ENCODE measurements at regions not wholly inside any gene's neighbourhood (a gene's known extent, or its start where the extent isn't known, plus 50 kb on each side); places are given as distances from the start of the nearest gene placed in this dataset.

DNA sequence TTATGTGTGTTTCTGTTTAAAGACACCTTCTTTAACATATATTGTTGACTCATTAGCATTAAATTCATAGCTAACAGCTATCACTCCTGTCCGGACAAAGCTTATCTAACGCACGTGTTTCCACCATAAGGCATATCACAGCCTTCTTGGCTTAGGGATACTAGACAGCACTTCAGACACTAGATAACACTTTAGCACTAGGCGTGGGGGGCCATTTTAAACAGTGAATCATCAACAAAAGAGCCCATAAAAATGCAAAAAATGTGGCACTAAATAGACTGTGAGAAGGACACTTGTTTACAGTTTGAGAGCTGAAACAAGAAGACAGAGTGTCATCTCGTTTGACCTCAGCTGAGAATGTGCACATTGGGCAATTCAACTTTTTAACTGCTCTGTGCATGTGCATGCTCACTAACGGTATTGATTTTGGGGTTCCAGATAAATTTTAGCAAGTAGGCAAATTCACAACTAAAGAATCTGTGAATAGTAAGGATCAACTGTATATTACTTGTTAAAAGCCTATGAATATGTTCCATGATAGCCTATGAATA is 58.9 kb upstream of the RAI2 start:
- Histone ChIP-seq H3K27ac (ENCODE audit: insufficient read depth, low read length) (no peak overlapping the region), H3K4me1 (ENCODE audit: control insufficient read depth, extremely low read depth, insufficient read depth, low read length) (no peaks in the 10 kb centered on the region), H3K79me2 (ENCODE audit: control insufficient read depth, insufficient read depth, low read length) (no peaks in the 10 kb centered on the region), H2AFZ (ENCODE audit: low read length) (no peak overlapping the region), H3K9me3 (ENCODE audit: control insufficient read depth, insufficient read depth, low read depth, low read length) (no peaks in the 10 kb centered on the region), H3K4me3 (replicated peaks in 1 of 4; ENCODE audit: control extremely low read depth in 1 of 4, insufficient read depth in 1 of 4, low read depth in 3 of 4, low read length in 4 of 4) (no peak overlapping the region), H3K4me2 (ENCODE audit: extremely low read depth, insufficient read depth, low read length) (no peak overlapping the region), H3K27me3 (ENCODE audit: control insufficient read depth, insufficient read depth, low read length) (no peaks in the 10 kb centered on the region), H3K9ac (ENCODE audit: insufficient read depth, low read length) (no peak overlapping the region), H4K20me1 (ENCODE audit: control insufficient read depth, extremely low read depth, insufficient read depth, low read length) (no peaks in the 10 kb centered on the region), H3K36me3 (ENCODE audit: control insufficient read depth, insufficient read depth, low read length) (no peaks in the 10 kb centered on the region)
- no peak for TF ChIP-seq EZH2 (IDR thresholded peaks at IDR 0.05; ENCODE audit: low read length, missing control alignments)
- TF ChIP-seq, protein P1, sequence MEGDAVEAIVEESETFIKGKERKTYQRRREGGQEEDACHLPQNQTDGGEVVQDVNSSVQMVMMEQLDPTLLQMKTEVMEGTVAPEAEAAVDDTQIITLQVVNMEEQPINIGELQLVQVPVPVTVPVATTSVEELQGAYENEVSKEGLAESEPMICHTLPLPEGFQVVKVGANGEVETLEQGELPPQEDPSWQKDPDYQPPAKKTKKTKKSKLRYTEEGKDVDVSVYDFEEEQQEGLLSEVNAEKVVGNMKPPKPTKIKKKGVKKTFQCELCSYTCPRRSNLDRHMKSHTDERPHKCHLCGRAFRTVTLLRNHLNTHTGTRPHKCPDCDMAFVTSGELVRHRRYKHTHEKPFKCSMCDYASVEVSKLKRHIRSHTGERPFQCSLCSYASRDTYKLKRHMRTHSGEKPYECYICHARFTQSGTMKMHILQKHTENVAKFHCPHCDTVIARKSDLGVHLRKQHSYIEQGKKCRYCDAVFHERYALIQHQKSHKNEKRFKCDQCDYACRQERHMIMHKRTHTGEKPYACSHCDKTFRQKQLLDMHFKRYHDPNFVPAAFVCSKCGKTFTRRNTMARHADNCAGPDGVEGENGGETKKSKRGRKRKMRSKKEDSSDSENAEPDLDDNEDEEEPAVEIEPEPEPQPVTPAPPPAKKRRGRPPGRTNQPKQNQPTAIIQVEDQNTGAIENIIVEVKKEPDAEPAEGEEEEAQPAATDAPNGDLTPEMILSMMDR (conservative IDR thresholded peaks at IDR 0.05 in 1 of 2, IDR thresholded peaks at IDR 0.05 in 1 of 2; ENCODE audit: low read depth in 1 of 2, low read length in 2 of 2), result no peak
- DNase-seq (ENCODE audit: low read depth in 2 of 2), result no peak

DNA sequence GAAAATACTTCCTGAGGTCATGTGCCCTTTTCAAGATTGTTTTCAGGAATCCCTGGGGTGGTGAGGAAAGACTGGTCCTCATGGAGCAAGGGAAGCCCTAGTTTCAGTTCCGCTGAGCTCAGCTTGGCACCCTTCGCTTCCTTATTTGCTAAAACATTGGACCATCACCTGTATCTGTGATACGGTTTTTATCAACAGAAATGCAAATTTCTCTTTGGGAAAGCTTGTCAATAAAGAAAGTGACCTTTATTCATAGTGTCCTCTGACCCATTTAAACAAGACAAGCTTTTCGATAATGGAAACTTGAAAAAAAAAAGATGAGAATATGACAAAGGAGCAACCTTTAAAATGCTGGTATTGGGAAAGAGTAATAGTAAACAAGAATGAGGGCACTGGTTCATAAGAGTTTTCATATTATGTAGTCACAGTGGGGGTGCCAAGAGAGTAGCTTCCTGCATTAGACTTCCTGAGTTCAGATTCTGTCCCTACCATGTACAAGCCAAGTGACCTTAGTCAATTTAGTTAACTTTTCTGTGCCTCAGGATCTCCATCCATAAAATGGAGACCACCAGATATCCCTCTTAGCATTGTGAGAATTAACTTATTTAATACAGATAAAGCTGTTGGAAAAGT is 57.0 kb upstream of the RAI2 start:
- Histone ChIP-seq H3K4me3 (replicated peaks in 1 of 4; ENCODE audit: control extremely low read depth in 1 of 4, insufficient read depth in 1 of 4, low read depth in 3 of 4, low read length in 4 of 4) (no peak overlapping the region), H3K36me3 (ENCODE audit: control insufficient read depth, insufficient read depth, low read length) (no peaks in the 10 kb centered on the region), H3K9ac (ENCODE audit: insufficient read depth, low read length) (no peak overlapping the region), H3K79me2 (ENCODE audit: control insufficient read depth, insufficient read depth, low read length) (no peaks in the 10 kb centered on the region), H2AFZ (ENCODE audit: low read length) (no peak overlapping the region), H3K4me1 (ENCODE audit: control insufficient read depth, extremely low read depth, insufficient read depth, low read length) (no peaks in the 10 kb centered on the region), H3K27me3 (ENCODE audit: control insufficient read depth, insufficient read depth, low read length) (no peaks in the 10 kb centered on the region), H3K27ac (ENCODE audit: insufficient read depth, low read length) (no peak overlapping the region), H3K4me2 (ENCODE audit: extremely low read depth, insufficient read depth, low read length) (no peak overlapping the region), H3K9me3 (ENCODE audit: control insufficient read depth, insufficient read depth, low read depth, low read length) (no peaks in the 10 kb centered on the region), H4K20me1 (ENCODE audit: control insufficient read depth, extremely low read depth, insufficient read depth, low read length) (no peaks in the 10 kb centered on the region)
- TF ChIP-seq EZH2 (IDR thresholded peaks at IDR 0.05; ENCODE audit: low read length, missing control alignments), result no peak
- TF ChIP-seq, protein P1 (conservative IDR thresholded peaks at IDR 0.05 in 1 of 2, IDR thresholded peaks at IDR 0.05 in 1 of 2; ENCODE audit: low read depth in 1 of 2, low read length in 2 of 2), result no peak
- DNase-seq (ENCODE audit: low read depth in 2 of 2), result no peak

DNA sequence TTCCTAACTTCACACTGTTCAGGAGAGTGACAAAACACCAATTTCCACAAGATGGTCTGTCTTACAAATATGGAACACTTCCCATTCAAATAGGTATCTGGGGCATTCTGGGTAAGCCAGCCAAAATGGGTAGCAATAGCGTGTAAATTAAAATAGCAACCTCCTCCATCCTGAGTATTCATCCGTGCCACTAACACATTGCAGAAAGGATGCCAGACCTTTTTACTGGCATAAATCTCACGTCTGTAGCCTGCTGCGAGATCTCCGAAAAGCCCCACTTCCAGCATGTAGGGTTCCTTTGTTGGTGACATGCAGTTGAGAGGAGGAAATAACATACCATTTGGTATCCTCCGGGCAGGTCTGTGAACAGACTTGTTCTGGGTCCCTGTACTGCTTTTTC is 52.7 kb upstream of the RAI2 start:
- Histone ChIP-seq H3K9me3 (ENCODE audit: control insufficient read depth, insufficient read depth, low read depth, low read length) (no peaks in the 10 kb centered on the region), H3K36me3 (ENCODE audit: control insufficient read depth, insufficient read depth, low read length) (no peaks in the 10 kb centered on the region), H4K20me1 (ENCODE audit: control insufficient read depth, extremely low read depth, insufficient read depth, low read length) (no peaks in the 10 kb centered on the region), H3K4me1 (ENCODE audit: control insufficient read depth, extremely low read depth, insufficient read depth, low read length) (no peaks in the 10 kb centered on the region), H2AFZ (ENCODE audit: low read length) (no peak overlapping the region), H3K79me2 (ENCODE audit: control insufficient read depth, insufficient read depth, low read length) (no peaks in the 10 kb centered on the region), H3K4me3 (replicated peaks in 1 of 4; ENCODE audit: control extremely low read depth in 1 of 4, insufficient read depth in 1 of 4, low read depth in 3 of 4, low read length in 4 of 4) (no peak overlapping the region), H3K27me3 (ENCODE audit: control insufficient read depth, insufficient read depth, low read length) (no peaks in the 10 kb centered on the region), H3K4me2 (ENCODE audit: extremely low read depth, insufficient read depth, low read length) (no peak overlapping the region), H3K27ac (ENCODE audit: insufficient read depth, low read length) (no peak overlapping the region), H3K9ac (ENCODE audit: insufficient read depth, low read length) (no peak overlapping the region)
- TF ChIP-seq, protein P1 (conservative IDR thresholded peaks at IDR 0.05 in 1 of 2, IDR thresholded peaks at IDR 0.05 in 1 of 2; ENCODE audit: low read depth in 1 of 2, low read length in 2 of 2), result no peak
- TF ChIP-seq EZH2 (IDR thresholded peaks at IDR 0.05; ENCODE audit: low read length, missing control alignments), result no peak
- no peak for DNase-seq (ENCODE audit: low read depth in 2 of 2)

Measured in fibroblast of lung (primary cell).